NCI-H187 (cell line): ENCODE measurements at regions not wholly inside any gene's neighbourhood (a gene's known extent, or its start where the extent isn't known, plus 50 kb on each side); places are given as distances from the start of the nearest gene placed in this dataset.

ENCODE experiments used
- DNase-seq, 2 experiments: peaks; one replicate each; lab custom pipeline; 2025; lab: John Stamatoyannopoulos, UW

GRCh38 chr22:22802339-22802970 lies 85.2 kb upstream of the IGLL5 start:
- DNase-seq: peak in 1 of 2 experiments; percentile 3

GRCh38 chr22:22803285-22803853 lies 84.2 kb upstream of the IGLL5 start:
- DNase-seq: no peak

- no peak for DNase-seq
These were observed 77.6 kb upstream of the IGLL5 start for GRCh38 chr22:22810018-22810427.

- DNase-seq: no peak
These were observed 77.1 kb upstream of the IGLL5 start for GRCh38 chr22:22810471-22810870.

- no peak for DNase-seq
These were observed 76.3 kb upstream of the IGLL5 start for GRCh38 chr22:22811016-22812009.

GRCh38 chr22:22812031-22812905 lies 75.3 kb upstream of the IGLL5 start:
- no peak for DNase-seq

- no peak for DNase-seq
These were observed 74.2 kb upstream of the IGLL5 start for GRCh38 chr22:22813126-22814075.

- no peak for DNase-seq
These were observed 72.8 kb upstream of the IGLL5 start for GRCh38 chr22:22814666-22815396.

GRCh38 chr22:22815397-22816170 lies 72.0 kb upstream of the IGLL5 start:
- DNase-seq: no peak

GRCh38 chr22:22816171-22816514 lies 71.5 kb upstream of the IGLL5 start:
- no peak for DNase-seq

- DNase-seq: no peak
These were observed 70.7 kb upstream of the IGLL5 start for GRCh38 chr22:22816766-22817410.

- no peak for DNase-seq
These were observed 70.0 kb upstream of the IGLL5 start for GRCh38 chr22:22817468-22818201.

GRCh38 chr22:22818202-22818538 lies 69.4 kb upstream of the IGLL5 start:
- DNase-seq: no peak

GRCh38 chr22:22818861-22819855 lies 68.5 kb upstream of the IGLL5 start:
- peak; percentile 17 to 57 for DNase-seq

GRCh38 chr22:22820076-22820475 lies 67.5 kb upstream of the IGLL5 start:
- no peak for DNase-seq

GRCh38 chr22:22820626-22821025 lies 67.0 kb upstream of the IGLL5 start:
- no peak for DNase-seq

GRCh38 chr22:22821340-22821739 lies 66.3 kb upstream of the IGLL5 start:
- DNase-seq: no peak
